ENCODE measurements at regions not wholly inside any gene's neighbourhood (a gene's known extent, or its start where the extent isn't known, plus 50 kb on each side); places are given as distances from the start of the nearest gene placed in this dataset.
A peak's percentile ranks its signal among the peaks of the same experiment; 100 is the strongest.

GRCh38 chr7:117836-118614 lies 74.3 kb upstream of the FAM20C start:
- no peak overlapping the region for H3K9ac ChIP-seq (ENCODE audit: insufficient read length, low read depth)
- no peak for DNase-seq (ENCODE audit: low read depth, low spot score)
- H3K4me1 ChIP-seq (ENCODE audit: insufficient read depth, insufficient read length) = peaks cover 16% of the 10 kb centered on the region
- no peaks in the 10 kb centered on the region for H3K27me3 ChIP-seq (ENCODE audit: insufficient read depth, insufficient read length)
- no peaks in the 10 kb centered on the region for H3K36me3 ChIP-seq (ENCODE audit: insufficient read depth, insufficient read length, low read length)
- peaks cover 15% of the 10 kb centered on the region for H3K9me3 ChIP-seq (ENCODE audit: insufficient read depth, low read length)
- H3K4me3 ChIP-seq (ENCODE audit: insufficient read length, low read depth) = no peak overlapping the region
- no peak for TF ChIP-seq ZNF274 (IDR thresholded peaks at IDR 0.05; ENCODE audit: low read depth, low read length)
- no peak for TF ChIP-seq YY1 (IDR thresholded peaks at IDR 0.05; ENCODE audit: insufficient read depth, insufficient read length)
- TF ChIP-seq SUZ12 (IDR thresholded peaks at IDR 0.05; ENCODE audit: extremely low read depth, insufficient read depth, insufficient read length) = no peak

GRCh38 chr7:118615-119391 lies 73.6 kb upstream of the FAM20C start:
- no peaks in the 10 kb centered on the region for H3K27me3 ChIP-seq (ENCODE audit: insufficient read depth, insufficient read length)
- no peak for DNase-seq (ENCODE audit: low read depth, low spot score)
- TF ChIP-seq YY1 (IDR thresholded peaks at IDR 0.05; ENCODE audit: insufficient read depth, insufficient read length) = no peak
- TF ChIP-seq ZNF274 (IDR thresholded peaks at IDR 0.05; ENCODE audit: low read depth, low read length) = no peak
- no peak for TF ChIP-seq SUZ12 (IDR thresholded peaks at IDR 0.05; ENCODE audit: extremely low read depth, insufficient read depth, insufficient read length)
- peaks cover 19% of the 10 kb centered on the region for H3K4me1 ChIP-seq (ENCODE audit: insufficient read depth, insufficient read length)
- H3K9ac ChIP-seq (ENCODE audit: insufficient read length, low read depth) = peak overlapping the region; percentile 51
- no peak overlapping the region for H3K4me3 ChIP-seq (ENCODE audit: insufficient read length, low read depth)
- no peaks in the 10 kb centered on the region for H3K36me3 ChIP-seq (ENCODE audit: insufficient read depth, insufficient read length, low read length)
- H3K9me3 ChIP-seq (ENCODE audit: insufficient read depth, low read length) = peaks cover 9% of the 10 kb centered on the region

GRCh38 chr7:119392-120163 lies 72.8 kb upstream of the FAM20C start:
- no peak for DNase-seq (ENCODE audit: low read depth, low spot score)
- no peak overlapping the region for H3K4me3 ChIP-seq (ENCODE audit: insufficient read length, low read depth)
- peaks cover 3% of the 10 kb centered on the region; the same call in 1 of the 2 replicates for H3K9me3 ChIP-seq (ENCODE audit: insufficient read depth, low read length)
- no peaks in the 10 kb centered on the region for H3K36me3 ChIP-seq (ENCODE audit: insufficient read depth, insufficient read length, low read length)
- H3K4me1 ChIP-seq (ENCODE audit: insufficient read depth, insufficient read length) = peaks cover 19% of the 10 kb centered on the region
- no peaks in the 10 kb centered on the region for H3K27me3 ChIP-seq (ENCODE audit: insufficient read depth, insufficient read length)
- H3K9ac ChIP-seq (ENCODE audit: insufficient read length, low read depth) = peak overlapping the region; percentile 51
- no peak for TF ChIP-seq ZNF274 (IDR thresholded peaks at IDR 0.05; ENCODE audit: low read depth, low read length)
- TF ChIP-seq YY1 (IDR thresholded peaks at IDR 0.05; ENCODE audit: insufficient read depth, insufficient read length) = no peak

- no peak for TF ChIP-seq ZNF274 (IDR thresholded peaks at IDR 0.05; ENCODE audit: low read depth, low read length)
- no peak for TF ChIP-seq YY1 (IDR thresholded peaks at IDR 0.05; ENCODE audit: insufficient read depth, insufficient read length)
- no peak for TF ChIP-seq SUZ12 (IDR thresholded peaks at IDR 0.05; ENCODE audit: extremely low read depth, insufficient read depth, insufficient read length)
- Histone ChIP-seq H3K27me3 (ENCODE audit: insufficient read depth, insufficient read length) (no peaks in the 10 kb centered on the region), H3K4me1 (ENCODE audit: insufficient read depth, insufficient read length) (peaks cover 19% of the 10 kb centered on the region), H3K36me3 (ENCODE audit: insufficient read depth, insufficient read length, low read length) (no peaks in the 10 kb centered on the region), H3K9ac (ENCODE audit: insufficient read length, low read depth) (peak overlapping the region; percentile 45), H3K9me3 (ENCODE audit: insufficient read depth, low read length) (no peaks in the 10 kb centered on the region), H3K4me3 (ENCODE audit: insufficient read length, low read depth) (no peak overlapping the region)
- no peak for DNase-seq (ENCODE audit: low read depth, low spot score)
Measured at GRCh38 chr7:120164-120991, 72.0 kb upstream of the FAM20C start.

- peaks cover 19% of the 10 kb centered on the region for H3K4me1 ChIP-seq (ENCODE audit: insufficient read depth, insufficient read length)
- H3K9ac ChIP-seq (ENCODE audit: insufficient read length, low read depth) = no peak overlapping the region
- H3K27me3 ChIP-seq (ENCODE audit: insufficient read depth, insufficient read length) = no peaks in the 10 kb centered on the region
- no peaks in the 10 kb centered on the region for H3K36me3 ChIP-seq (ENCODE audit: insufficient read depth, insufficient read length, low read length)
- no peaks in the 10 kb centered on the region for H3K9me3 ChIP-seq (ENCODE audit: insufficient read depth, low read length)
- DNase-seq (ENCODE audit: low read depth, low spot score) = no peak
- TF ChIP-seq SUZ12 (IDR thresholded peaks at IDR 0.05; ENCODE audit: extremely low read depth, insufficient read depth, insufficient read length) = no peak
- TF ChIP-seq YY1 (IDR thresholded peaks at IDR 0.05; ENCODE audit: insufficient read depth, insufficient read length) = no peak
- no peak for TF ChIP-seq ZNF274 (IDR thresholded peaks at IDR 0.05; ENCODE audit: low read depth, low read length)
- no peak overlapping the region for H3K4me3 ChIP-seq (ENCODE audit: insufficient read length, low read depth)
Measured at GRCh38 chr7:121002-121785, 71.2 kb upstream of the FAM20C start.

GRCh38 chr7:123237-123636 lies 69.1 kb upstream of the FAM20C start:
- no peak overlapping the region for H3K4me3 ChIP-seq (ENCODE audit: insufficient read length, low read depth)
- H3K9ac ChIP-seq (ENCODE audit: insufficient read length, low read depth) = no peak overlapping the region
- H3K36me3 ChIP-seq (ENCODE audit: insufficient read depth, insufficient read length, low read length) = no peaks in the 10 kb centered on the region
- TF ChIP-seq YY1 (IDR thresholded peaks at IDR 0.05; ENCODE audit: insufficient read depth, insufficient read length) = no peak
- TF ChIP-seq SUZ12 (IDR thresholded peaks at IDR 0.05; ENCODE audit: extremely low read depth, insufficient read depth, insufficient read length) = no peak
- TF ChIP-seq ZNF274 (IDR thresholded peaks at IDR 0.05; ENCODE audit: low read depth, low read length) = no peak
- DNase-seq (ENCODE audit: low read depth, low spot score) = no peak
- no peaks in the 10 kb centered on the region for H3K9me3 ChIP-seq (ENCODE audit: insufficient read depth, low read length)
- H3K4me1 ChIP-seq (ENCODE audit: insufficient read depth, insufficient read length) = peaks cover 19% of the 10 kb centered on the region
- no peaks in the 10 kb centered on the region for H3K27me3 ChIP-seq (ENCODE audit: insufficient read depth, insufficient read length)
